Esophagus squamous epithelium (tissue), 4 donors: ENCODE measurements at regions not wholly inside any gene's neighbourhood (a gene's known extent, or its start where the extent isn't known, plus 50 kb on each side); places are given as distances from the start of the nearest gene placed in this dataset.

ENCODE experiments used
- POLR2A ChIP-seq, 4 donors: fragments of 450-650 bp; IDR thresholded peaks; one replicate each; pipeline ENCODE4 v1.6.1; 2017; ENCODE audit warnings: antibody characterized with exemption in 4 of 4, mild to moderate bottlenecking in 4 of 4, moderate library complexity in 3 of 4
- TF ChIP-seq, protein P1 (sequence below), 6 experiments: fragments of 450-650 bp in 4 of 6; fragments of 200-600 bp in 2 of 6; sonication (generic) in 2 of 6; IDR thresholded peaks; one replicate each; pipeline ENCODE4 v1.5.1; 2016 to 2019; ENCODE audit warnings: antibody characterized with exemption in 6 of 6, mild to moderate bottlenecking in 4 of 6, moderate library complexity in 4 of 6

DNA sequence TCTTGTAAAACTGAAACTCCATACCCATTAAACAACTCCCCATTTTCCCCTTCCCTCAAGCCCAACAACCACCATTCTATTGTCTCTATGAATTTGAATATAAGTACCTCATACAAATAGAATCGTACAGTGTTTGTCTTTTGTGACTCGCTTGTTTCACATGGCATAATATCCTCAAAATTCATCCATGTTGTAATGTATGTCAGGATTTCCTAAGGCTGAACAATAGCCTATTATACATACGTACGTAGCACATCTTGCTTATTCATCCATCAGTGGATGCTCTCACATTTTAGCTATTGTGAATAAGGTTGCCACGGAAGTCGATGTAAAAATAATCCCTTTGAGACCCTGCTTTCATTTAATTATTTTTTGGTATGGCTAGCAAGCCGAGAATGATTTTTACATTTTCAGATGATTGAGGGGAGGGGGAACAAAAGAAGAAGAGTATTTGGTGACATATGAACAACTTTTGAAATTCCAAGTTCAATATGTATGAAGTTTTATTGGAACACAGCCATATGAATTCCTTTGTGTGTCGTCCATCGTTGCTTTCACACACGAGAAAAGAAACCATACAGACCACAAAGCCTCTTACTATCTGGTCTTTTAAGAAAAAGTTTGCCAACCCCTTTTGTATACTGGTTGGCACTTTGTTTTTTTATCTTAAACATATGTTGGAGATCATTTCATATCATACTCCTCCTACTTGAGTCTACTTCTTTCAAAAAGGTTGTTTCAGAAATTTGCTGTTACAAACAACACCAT, 371.2 kb downstream of the NPIPA8 start:
- TF ChIP-seq, protein P1, sequence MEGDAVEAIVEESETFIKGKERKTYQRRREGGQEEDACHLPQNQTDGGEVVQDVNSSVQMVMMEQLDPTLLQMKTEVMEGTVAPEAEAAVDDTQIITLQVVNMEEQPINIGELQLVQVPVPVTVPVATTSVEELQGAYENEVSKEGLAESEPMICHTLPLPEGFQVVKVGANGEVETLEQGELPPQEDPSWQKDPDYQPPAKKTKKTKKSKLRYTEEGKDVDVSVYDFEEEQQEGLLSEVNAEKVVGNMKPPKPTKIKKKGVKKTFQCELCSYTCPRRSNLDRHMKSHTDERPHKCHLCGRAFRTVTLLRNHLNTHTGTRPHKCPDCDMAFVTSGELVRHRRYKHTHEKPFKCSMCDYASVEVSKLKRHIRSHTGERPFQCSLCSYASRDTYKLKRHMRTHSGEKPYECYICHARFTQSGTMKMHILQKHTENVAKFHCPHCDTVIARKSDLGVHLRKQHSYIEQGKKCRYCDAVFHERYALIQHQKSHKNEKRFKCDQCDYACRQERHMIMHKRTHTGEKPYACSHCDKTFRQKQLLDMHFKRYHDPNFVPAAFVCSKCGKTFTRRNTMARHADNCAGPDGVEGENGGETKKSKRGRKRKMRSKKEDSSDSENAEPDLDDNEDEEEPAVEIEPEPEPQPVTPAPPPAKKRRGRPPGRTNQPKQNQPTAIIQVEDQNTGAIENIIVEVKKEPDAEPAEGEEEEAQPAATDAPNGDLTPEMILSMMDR (IDR thresholded peaks at IDR 0.05) = no peak
- no peak for TF ChIP-seq POLR2A (IDR thresholded peaks at IDR 0.05)
